ENCODE measurements at regions not wholly inside any gene's neighbourhood (a gene's known extent, or its start where the extent isn't known, plus 50 kb on each side); places are given as distances from the start of the nearest gene placed in this dataset.
"Not testable (repeated sequence)": the region's sequence is repeated elsewhere in the genome, so short reads cannot be mapped to it uniquely, and the experiment has no call there.

DNA sequence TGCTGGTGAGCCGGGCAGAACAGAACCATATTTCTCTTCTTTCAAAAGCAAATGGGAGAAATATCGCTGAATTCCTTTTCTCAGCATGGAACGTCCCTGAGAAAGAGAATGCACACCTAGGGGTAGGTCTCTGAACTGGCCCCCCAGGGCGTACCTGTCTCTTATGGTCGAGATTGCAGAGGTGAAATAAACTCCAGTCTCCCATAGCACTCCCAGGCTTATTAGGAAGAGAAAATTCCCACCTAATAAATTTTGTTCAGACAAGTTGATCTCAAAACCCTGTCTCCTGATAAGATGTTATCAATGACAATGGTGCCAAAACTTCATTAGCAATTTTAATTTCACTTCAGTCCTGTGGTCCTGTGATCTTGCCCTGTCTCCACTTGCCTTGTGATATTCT, 106.6 kb upstream of the FAM90A26 start:
- TF ChIP-seq FOXJ3 (CRISPR knock-in tag; IDR thresholded peaks at IDR 0.05; ENCODE audit: borderline replicate concordance); CREB1 (CRISPR knock-in tag; IDR thresholded peaks at IDR 0.05); ZNF138 (CRISPR knock-in tag; conservative IDR thresholded peaks at IDR 0.05); ESRRA (CRISPR knock-in tag; IDR thresholded peaks at IDR 0.05; ENCODE audit: borderline replicate concordance); ZSCAN18 (CRISPR knock-in tag; IDR thresholded peaks at IDR 0.05); MYBL2 (CRISPR knock-in tag; IDR thresholded peaks at IDR 0.05); JUN (CRISPR knock-in tag; IDR thresholded peaks at IDR 0.05): not testable (repeated sequence)
- TF ChIP-seq, protein P1, sequence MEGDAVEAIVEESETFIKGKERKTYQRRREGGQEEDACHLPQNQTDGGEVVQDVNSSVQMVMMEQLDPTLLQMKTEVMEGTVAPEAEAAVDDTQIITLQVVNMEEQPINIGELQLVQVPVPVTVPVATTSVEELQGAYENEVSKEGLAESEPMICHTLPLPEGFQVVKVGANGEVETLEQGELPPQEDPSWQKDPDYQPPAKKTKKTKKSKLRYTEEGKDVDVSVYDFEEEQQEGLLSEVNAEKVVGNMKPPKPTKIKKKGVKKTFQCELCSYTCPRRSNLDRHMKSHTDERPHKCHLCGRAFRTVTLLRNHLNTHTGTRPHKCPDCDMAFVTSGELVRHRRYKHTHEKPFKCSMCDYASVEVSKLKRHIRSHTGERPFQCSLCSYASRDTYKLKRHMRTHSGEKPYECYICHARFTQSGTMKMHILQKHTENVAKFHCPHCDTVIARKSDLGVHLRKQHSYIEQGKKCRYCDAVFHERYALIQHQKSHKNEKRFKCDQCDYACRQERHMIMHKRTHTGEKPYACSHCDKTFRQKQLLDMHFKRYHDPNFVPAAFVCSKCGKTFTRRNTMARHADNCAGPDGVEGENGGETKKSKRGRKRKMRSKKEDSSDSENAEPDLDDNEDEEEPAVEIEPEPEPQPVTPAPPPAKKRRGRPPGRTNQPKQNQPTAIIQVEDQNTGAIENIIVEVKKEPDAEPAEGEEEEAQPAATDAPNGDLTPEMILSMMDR (IDR thresholded peaks at IDR 0.05): not testable (repeated sequence)
